HuH-7.5 (cell line): ENCODE measurements at regions not wholly inside any gene's neighbourhood (a gene's known extent, or its start where the extent isn't known, plus 50 kb on each side); places are given as distances from the start of the nearest gene placed in this dataset.

Source experiments
- DNase-seq: peaks from one replicate; pipeline ENCODE4 v3.0.0; 2011; ENCODE audit warnings: low spot score

- no peak for DNase-seq
These were observed 119.2 kb upstream of the NCOR2 start for GRCh38 chr12:124686370-124687173.

GRCh38 chr12:124685689-124686369, 118.4 kb upstream of the NCOR2 start:
- no peak for DNase-seq

GRCh38 chr12:124684971-124685688, 117.7 kb upstream of the NCOR2 start:
- DNase-seq, result no peak

- DNase-seq, result no peak
These were observed 117.1 kb upstream of the NCOR2 start for GRCh38 chr12:124684496-124684895.

- peak; percentile 29 for DNase-seq
These were observed 116.0 kb upstream of the NCOR2 start for GRCh38 chr12:124683152-124684124.

GRCh38 chr12:124682425-124683151, 115.2 kb upstream of the NCOR2 start:
- no peak for DNase-seq

GRCh38 chr12:124681779-124682391, 114.5 kb upstream of the NCOR2 start:
- no peak for DNase-seq

- DNase-seq, result no peak
These were observed 113.7 kb upstream of the NCOR2 start for GRCh38 chr12:124680863-124681778.

- no peak for DNase-seq
These were observed 112.3 kb upstream of the NCOR2 start for GRCh38 chr12:124679533-124680371.

- DNase-seq, result no peak
These were observed 111.6 kb upstream of the NCOR2 start for GRCh38 chr12:124679047-124679446.

GRCh38 chr12:124678421-124678893, 111.0 kb upstream of the NCOR2 start:
- no peak for DNase-seq

- no peak for DNase-seq
These were observed 110.3 kb upstream of the NCOR2 start for GRCh38 chr12:124677552-124678356.

GRCh38 chr12:124676714-124677462, 109.5 kb upstream of the NCOR2 start:
- no peak for DNase-seq

- DNase-seq, result no peak
These were observed 108.7 kb upstream of the NCOR2 start for GRCh38 chr12:124675881-124676713.

- no peak for DNase-seq
These were observed 107.5 kb upstream of the NCOR2 start for GRCh38 chr12:124674937-124675336.
